HFFc6 (cell line): ENCODE measurements at regions not wholly inside any gene's neighbourhood (a gene's known extent, or its start where the extent isn't known, plus 50 kb on each side); places are given as distances from the start of the nearest gene placed in this dataset.

Experiments
- DNase-seq: peaks from one replicate; pipeline ENCODE4 v3.0.0-alpha.2; 2018
- H3K27ac Mint-ChIP-seq: 2 replicates; pipeline ENCODE4 v1.8.0; 2020; ENCODE audit warnings: mild to moderate bottlenecking, mixed read lengths
- H3K27me3 Mint-ChIP-seq: 2 replicates; pipeline ENCODE4 v1.8.0; 2021; ENCODE audit warnings: mild to moderate bottlenecking, moderate library complexity, mixed read lengths; ENCODE audit not compliant: insufficient read depth
- H3K36me3 Mint-ChIP-seq: 2 replicates; pipeline ENCODE4 v1.8.0; 2021; ENCODE audit warnings: low read depth, mixed read lengths
- H3K4me1 Mint-ChIP-seq: 2 replicates; pipeline ENCODE4 v1.8.0; 2020; ENCODE audit warnings: low read depth, mixed read lengths
- H3K4me3 Mint-ChIP-seq: 2 replicates; pipeline ENCODE4 v1.8.0; 2020; ENCODE audit warnings: mild to moderate bottlenecking, moderate library complexity, mixed read lengths
- H3K9me3 Mint-ChIP-seq: 2 replicates; pipeline ENCODE4 v1.8.0; 2020; ENCODE audit warnings: mild to moderate bottlenecking, mixed read lengths
- CTCF ChIP-seq: fragments of 200-600 bp; sonication (generic); IDR thresholded peaks from 2 replicates; pipeline ENCODE4 v1.5.0; 2021; ENCODE audit warnings: antibody characterized with exemption, mild to moderate bottlenecking

GRCh38 chr6:167658106-167658505, 168.6 kb upstream of the AFDN start:
- Mint-ChIP-seq H3K27ac (no peak overlapping the region), H3K9me3 (peaks cover 20% of the 10 kb centered on the region)
- DNase-seq, result no peak

GRCh38 chr6:167659046-167659445, 167.7 kb upstream of the AFDN start:
- Mint-ChIP-seq H3K4me1 (no peaks in the 10 kb centered on the region), H3K27ac (no peak overlapping the region), H3K36me3 (0 out of 2 replicates have a peak, but pooled peaks cover 5% of the 10 kb centered on the region), H3K4me3 (no peak overlapping the region), H3K27me3 (no peaks in the 10 kb centered on the region), H3K9me3 (peaks cover 30% of the 10 kb centered on the region)
- DNase-seq, result no peak
- no peak for TF ChIP-seq CTCF

More at GRCh38 chr6:167658106-167658505, 168.6 kb upstream of the AFDN start:
- 0 out of 2 replicates have a peak, but pooled peaks cover 5% of the 10 kb centered on the region for H3K36me3 Mint-ChIP-seq
- no peaks in the 10 kb centered on the region for H3K4me1 Mint-ChIP-seq
- no peaks in the 10 kb centered on the region; the same call in 1 of the 2 replicates for H3K27me3 Mint-ChIP-seq
- no peak for TF ChIP-seq CTCF
- H3K4me3 Mint-ChIP-seq, result no peak overlapping the region

GRCh38 chr6:167660424-167660823, 166.3 kb upstream of the AFDN start:
- DNase-seq, result no peak
- no peak overlapping the region for H3K27ac Mint-ChIP-seq
- no peak for TF ChIP-seq CTCF
- no peak overlapping the region for H3K4me3 Mint-ChIP-seq
- no peaks in the 10 kb centered on the region for H3K4me1 Mint-ChIP-seq
- peaks cover 2% of the 10 kb centered on the region; the same call in 1 of the 2 replicates for H3K27me3 Mint-ChIP-seq
- 0 out of 2 replicates have a peak, but pooled peaks cover 5% of the 10 kb centered on the region for H3K36me3 Mint-ChIP-seq
- H3K9me3 Mint-ChIP-seq, result peaks cover 43% of the 10 kb centered on the region

- H3K9me3 Mint-ChIP-seq, result peaks cover 50% of the 10 kb centered on the region
- DNase-seq, result no peak
- H3K27ac Mint-ChIP-seq, result no peak overlapping the region
- H3K4me3 Mint-ChIP-seq, result no peak overlapping the region
- no peak for TF ChIP-seq CTCF
- peaks cover 8% of the 10 kb centered on the region; the same call in 1 of the 2 replicates for H3K36me3 Mint-ChIP-seq
- H3K27me3 Mint-ChIP-seq, result peaks cover 2% of the 10 kb centered on the region; the same call in 1 of the 2 replicates
- H3K4me1 Mint-ChIP-seq, result no peaks in the 10 kb centered on the region
Measured at GRCh38 chr6:167660944-167661551, 165.7 kb upstream of the AFDN start.

- no peak for TF ChIP-seq CTCF
- no peak for DNase-seq
- no peaks in the 10 kb centered on the region for H3K4me1 Mint-ChIP-seq
- H3K36me3 Mint-ChIP-seq, result peaks cover 13% of the 10 kb centered on the region; the same call in 1 of the 2 replicates
- H3K4me3 Mint-ChIP-seq, result no peak overlapping the region
- H3K9me3 Mint-ChIP-seq, result peaks cover 55% of the 10 kb centered on the region
- peaks cover 2% of the 10 kb centered on the region; the same call in 1 of the 2 replicates for H3K27me3 Mint-ChIP-seq
- no peak overlapping the region for H3K27ac Mint-ChIP-seq
Measured at GRCh38 chr6:167661552-167662044, 165.1 kb upstream of the AFDN start.
